BLaER1 (cell line): ENCODE measurements at regions not wholly inside any gene's neighbourhood (a gene's known extent, or its start where the extent isn't known, plus 50 kb on each side); places are given as distances from the start of the nearest gene placed in this dataset.
"Not testable (repeated sequence)": the region's sequence is repeated elsewhere in the genome, so short reads cannot be mapped to it uniquely, and the experiment has no call there.

Experiments
- H3K27ac ChIP-seq: shearing (Covaris generic); formaldehyde crosslinking; 2 replicates; pipeline ENCODE4 v1.8.1; 2022
- H3K27me3 ChIP-seq: shearing (Covaris generic); formaldehyde crosslinking; 2 replicates; pipeline ENCODE4 v1.8.1; 2022
- H3K36me3 ChIP-seq: shearing (Covaris generic); formaldehyde crosslinking; 2 replicates; pipeline ENCODE4 v1.8.1; 2022
- H3K4me1 ChIP-seq: shearing (Covaris generic); formaldehyde crosslinking; 2 replicates; pipeline ENCODE4 v1.8.1; 2022
- H3K4me2 ChIP-seq: shearing (Covaris generic); formaldehyde crosslinking; 2 replicates; pipeline ENCODE4 v1.8.1; 2022
- H3K4me3 ChIP-seq: shearing (Covaris generic); formaldehyde crosslinking; 2 replicates; pipeline ENCODE4 v1.8.1; 2022
- H3K9ac ChIP-seq: shearing (Covaris generic); formaldehyde crosslinking; 2 replicates; pipeline ENCODE4 v1.8.1; 2022
- H3K9me3 ChIP-seq: shearing (Covaris generic); formaldehyde crosslinking; 2 replicates; pipeline ENCODE4 v1.8.1; 2022
- H4K20me1 ChIP-seq: shearing (Covaris generic); formaldehyde crosslinking; 2 replicates; pipeline ENCODE4 v1.8.1; 2022
- Cebpa-rat ChIP-seq: shearing (Covaris generic); IDR thresholded peaks from 2 replicates; pipeline ENCODE4 v1.8.1; 2022

- no peak for TF ChIP-seq Cebpa-rat
- Histone ChIP-seq H3K9ac (no peak overlapping the region), H3K4me1 (no peaks in the 10 kb centered on the region), H3K4me3 (no peak overlapping the region), H4K20me1 (no peaks in the 10 kb centered on the region), H3K4me2 (no peak overlapping the region), H3K27ac (no peak overlapping the region), H3K36me3 (no peaks in the 10 kb centered on the region), H3K27me3 (no peaks in the 10 kb centered on the region), H3K9me3 (0 out of 2 replicates have a peak, but pooled peaks cover 4% of the 10 kb centered on the region)
These were observed 89.5 kb upstream of the RBMS1 start for GRCh38 chr2:160583146-160583535.

- H3K4me2 ChIP-seq, result no peak overlapping the region
- H3K27me3 ChIP-seq, result no peaks in the 10 kb centered on the region
- no peaks in the 10 kb centered on the region for H4K20me1 ChIP-seq
- TF ChIP-seq Cebpa-rat, result no peak
- no peaks in the 10 kb centered on the region for H3K9me3 ChIP-seq
- H3K4me3 ChIP-seq, result no peak overlapping the region
- H3K9ac ChIP-seq, result no peak overlapping the region
- no peak overlapping the region for H3K27ac ChIP-seq
- no peaks in the 10 kb centered on the region for H3K4me1 ChIP-seq
- no peaks in the 10 kb centered on the region for H3K36me3 ChIP-seq
These were observed 90.4 kb upstream of the RBMS1 start for GRCh38 chr2:160583813-160584537.

- no peaks in the 10 kb centered on the region for H3K4me1 ChIP-seq
- no peak for TF ChIP-seq Cebpa-rat
- no peak overlapping the region for H3K27ac ChIP-seq
- no peaks in the 10 kb centered on the region for H4K20me1 ChIP-seq
- H3K9ac ChIP-seq, result no peak overlapping the region
- no peak overlapping the region for H3K4me3 ChIP-seq
- no peaks in the 10 kb centered on the region for H3K27me3 ChIP-seq
- no peak overlapping the region for H3K4me2 ChIP-seq
- no peaks in the 10 kb centered on the region for H3K36me3 ChIP-seq
- H3K9me3 ChIP-seq, result no peaks in the 10 kb centered on the region
These were observed 91.4 kb upstream of the RBMS1 start for GRCh38 chr2:160584972-160585494.

GRCh38 chr2:160590664-160591063 is 97.1 kb upstream of the RBMS1 start:
- no peaks in the 10 kb centered on the region for H3K9me3 ChIP-seq

GRCh38 chr2:160592401-160592800 is 98.8 kb upstream of the RBMS1 start:
- H3K4me1 ChIP-seq, result no peaks in the 10 kb centered on the region
- H3K4me3 ChIP-seq, result no peak overlapping the region
- no peaks in the 10 kb centered on the region for H3K9me3 ChIP-seq
- H4K20me1 ChIP-seq, result no peaks in the 10 kb centered on the region
- H3K27ac ChIP-seq, result no peak overlapping the region
- no peak for TF ChIP-seq Cebpa-rat
- H3K27me3 ChIP-seq, result no peaks in the 10 kb centered on the region
- H3K4me2 ChIP-seq, result no peak overlapping the region
- no peak overlapping the region for H3K9ac ChIP-seq
- no peaks in the 10 kb centered on the region for H3K36me3 ChIP-seq

More at GRCh38 chr2:160590664-160591063, 97.1 kb upstream of the RBMS1 start:
- Histone ChIP-seq H3K4me1 (no peaks in the 10 kb centered on the region), H3K27ac (no peak overlapping the region), H3K36me3 (no peaks in the 10 kb centered on the region), H3K4me2 (no peak overlapping the region), H4K20me1 (no peaks in the 10 kb centered on the region), H3K9ac (no peak overlapping the region), H3K4me3 (no peak overlapping the region), H3K27me3 (no peaks in the 10 kb centered on the region)
- TF ChIP-seq Cebpa-rat, result no peak

GRCh38 chr2:160592993-160593392 is 99.4 kb upstream of the RBMS1 start:
- Histone ChIP-seq H3K9me3 (no peaks in the 10 kb centered on the region), H3K4me3 (no peak overlapping the region), H3K9ac (no peak overlapping the region), H3K27ac (no peak overlapping the region), H3K4me1 (no peaks in the 10 kb centered on the region), H3K4me2 (no peak overlapping the region), H4K20me1 (no peaks in the 10 kb centered on the region), H3K36me3 (no peaks in the 10 kb centered on the region), H3K27me3 (no peaks in the 10 kb centered on the region)
- TF ChIP-seq Cebpa-rat, result no peak

GRCh38 chr2:160596441-160596840 is 102.8 kb upstream of the RBMS1 start:
- Histone ChIP-seq H3K27me3 (no peaks in the 10 kb centered on the region), H4K20me1 (no peaks in the 10 kb centered on the region), H3K9ac (no peak overlapping the region), H3K9me3 (no peaks in the 10 kb centered on the region), H3K4me2 (no peak overlapping the region), H3K4me1 (no peaks in the 10 kb centered on the region), H3K27ac (no peak overlapping the region), H3K4me3 (no peak overlapping the region), H3K36me3 (no peaks in the 10 kb centered on the region)
- no peak for TF ChIP-seq Cebpa-rat

- not testable (repeated sequence) for H3K4me1 ChIP-seq, H3K9me3 ChIP-seq, H3K27me3 ChIP-seq, H3K4me3 ChIP-seq, H3K36me3 ChIP-seq, H3K9ac ChIP-seq, H4K20me1 ChIP-seq, H3K27ac ChIP-seq, H3K4me2 ChIP-seq
These were observed 106.8 kb upstream of the RBMS1 start for GRCh38 chr2:160600437-160600836.

- TF ChIP-seq Cebpa-rat, result no peak
- no peaks in the 10 kb centered on the region for H3K4me1 ChIP-seq
- H3K27ac ChIP-seq, result no peak overlapping the region
- H3K4me3 ChIP-seq, result no peak overlapping the region
- no peak overlapping the region for H3K4me2 ChIP-seq
- no peak overlapping the region for H3K9ac ChIP-seq
- H3K36me3 ChIP-seq, result no peaks in the 10 kb centered on the region
- no peaks in the 10 kb centered on the region for H3K9me3 ChIP-seq
- H4K20me1 ChIP-seq, result no peaks in the 10 kb centered on the region
- no peaks in the 10 kb centered on the region for H3K27me3 ChIP-seq
These were observed 108.5 kb upstream of the RBMS1 start for GRCh38 chr2:160602073-160602472.

GRCh38 chr2:160603771-160604510 is 110.3 kb upstream of the RBMS1 start:
- H3K27ac ChIP-seq, result no peak overlapping the region
- no peak for TF ChIP-seq Cebpa-rat
- H3K9ac ChIP-seq, result no peak overlapping the region
- H4K20me1 ChIP-seq, result no peaks in the 10 kb centered on the region
- no peaks in the 10 kb centered on the region for H3K27me3 ChIP-seq
- no peaks in the 10 kb centered on the region for H3K4me1 ChIP-seq
- no peaks in the 10 kb centered on the region for H3K9me3 ChIP-seq
- H3K4me3 ChIP-seq, result no peak overlapping the region
- no peak overlapping the region for H3K4me2 ChIP-seq
- no peaks in the 10 kb centered on the region for H3K36me3 ChIP-seq
